H1 (cell line): ENCODE measurements at regions not wholly inside any gene's neighbourhood (a gene's known extent, or its start where the extent isn't known, plus 50 kb on each side); places are given as distances from the start of the nearest gene placed in this dataset.

Experiments
- CTCF ChIA-PET: fragments of 300-600 bp; sonication (Branson Sonifier 250); formaldehyde crosslinking; loops from one replicate; lab custom pipeline; 2021; ENCODE audit not compliant: partially characterized antibody; lab: Charles Lee
- POLR2A ChIA-PET: fragments of 300-600 bp; sonication (Branson Sonifier 250); formaldehyde crosslinking; loops from one replicate; lab custom pipeline; 2021; ENCODE audit warnings: inconsistent platforms; ENCODE audit not compliant: partially characterized antibody; lab: Charles Lee
- DNase-seq, 2 experiments: peaks; one replicate each; pipeline versions ENCODE4 v3.0.0 to v3.0.0-alpha.2; 2010 to 2022; ENCODE audit warnings: low spot score in 2 of 2, low read depth in 1 of 2, mixed read lengths in 1 of 2
- FAIRE-seq: peaks from 2 replicates; lab custom pipeline; 2011; peaks lifted over from hg19 to GRCh38; lab: Jason Lieb, UNC
- H2AFZ ChIP-seq: 2 replicates; pipeline ENCODE4 v1.8.1; 2012; ENCODE audit warnings: low read length, inconsistent platforms
- H2AK5ac ChIP-seq: 2 replicates; pipeline ENCODE4 v1.6.1; 2013; ENCODE audit warnings: low read depth, low read length
- H2BK120ac ChIP-seq: replicated peaks from 2 replicates; pipeline ENCODE3; 2013; ENCODE audit warnings: low read depth, low read length, inconsistent platforms
- H2BK12ac ChIP-seq: 2 replicates; pipeline ENCODE4 v1.6.1; 2013; ENCODE audit warnings: low read depth, low read length
- H2BK15ac ChIP-seq: 2 replicates; pipeline ENCODE4 v1.6.1; 2013; ENCODE audit warnings: low read length
- H2BK20ac ChIP-seq: 2 replicates; pipeline ENCODE4 v1.6.1; 2013; ENCODE audit warnings: low read length
- H2BK5ac ChIP-seq: 2 replicates; pipeline ENCODE4 v1.6.1; 2013; ENCODE audit warnings: low read depth, low read length
- H3K14ac ChIP-seq: 2 replicates; pipeline ENCODE4 v1.6.1; 2013; ENCODE audit warnings: inconsistent platforms; ENCODE audit not compliant: insufficient read length
- H3K18ac ChIP-seq: 2 replicates; pipeline ENCODE4 v1.6.1; 2013; ENCODE audit warnings: low read length; ENCODE audit errors: extremely low read depth
- H3K23ac ChIP-seq: 2 replicates; pipeline ENCODE4 v1.6.1; 2013; ENCODE audit warnings: inconsistent platforms; ENCODE audit not compliant: insufficient read length
- H3K23me2 ChIP-seq: 2 replicates; pipeline ENCODE4 v1.6.1; 2013; ENCODE audit warnings: low read depth, low read length
- H3K27ac ChIP-seq: 2 replicates; pipeline ENCODE4 v1.6.1; 2011; ENCODE audit warnings: low read depth, low read length, inconsistent platforms
- H3K27me3 ChIP-seq, 4 experiments: replicated peaks in 1 of 4; 1 replicate in 1 of 4; 2 replicates in 3 of 4; pipeline versions ENCODE4 v1.6.1 to v1.8.1; 2011 to 2013; ENCODE audit warnings: low read length in 3 of 4, mild to moderate bottlenecking in 3 of 4, inconsistent platforms in 2 of 4, mixed read lengths in 2 of 4, moderate library complexity in 1 of 4; ENCODE audit not compliant: control insufficient read depth in 3 of 4, insufficient read depth in 3 of 4; ENCODE audit errors: extremely low read depth in 1 of 4
- H3K36me3 ChIP-seq, 4 experiments: 2 replicates each; pipeline versions ENCODE4 v1.6.1 to v1.8.1; 2011 to 2013; ENCODE audit warnings: mild to moderate bottlenecking in 4 of 4, low read length in 3 of 4, moderate library complexity in 2 of 4, control low read depth in 1 of 4, inconsistent platforms in 1 of 4; ENCODE audit not compliant: insufficient read depth in 4 of 4, control insufficient read depth in 2 of 4
- H3K4ac ChIP-seq: replicated peaks from 2 replicates; pipeline ENCODE3; 2013; ENCODE audit warnings: low read length, low read depth, mixed read lengths, inconsistent platforms; ENCODE audit not compliant: insufficient read length
- H3K4me1 ChIP-seq, 4 experiments: replicated peaks in 1 of 4; 1 replicate in 1 of 4; 2 replicates in 3 of 4; pipeline versions ENCODE4 v1.6.1 to v1.8.1; 2011 to 2013; ENCODE audit warnings: low read length in 3 of 4, inconsistent platforms in 2 of 4, mixed read lengths in 1 of 4; ENCODE audit not compliant: insufficient read depth in 4 of 4, control insufficient read depth in 3 of 4
- H3K4me2 ChIP-seq, 2 experiments: 2 replicates each; pipeline versions ENCODE4 v1.6.1 to v1.8.1; 2011 to 2013; ENCODE audit warnings: low read depth in 2 of 2, low read length in 2 of 2, control low read depth in 1 of 2, inconsistent platforms in 1 of 2, mild to moderate bottlenecking in 1 of 2; ENCODE audit not compliant: insufficient read depth in 1 of 2
- H3K4me3 ChIP-seq, 4 experiments: fragments of 200-600, 300-600 bp in 1 of 4; sonication (generic), shearing (Covaris generic), sonication (Bioruptor Twin) in 1 of 4; 2 replicates each; pipeline versions ENCODE4 v1.5.1 to v1.8.1; 2011 to 2016; ENCODE audit warnings: low read length in 4 of 4, low read depth in 3 of 4, control low read depth in 2 of 4, inconsistent platforms in 2 of 4, mild to moderate bottlenecking in 2 of 4, mixed read lengths in 1 of 4, moderate library complexity in 1 of 4; ENCODE audit not compliant: insufficient read depth in 2 of 4; ENCODE audit errors: extremely low read depth in 1 of 4
- H3K56ac ChIP-seq: replicated peaks from 2 replicates; pipeline ENCODE3; 2013; ENCODE audit warnings: low read depth, mild to moderate bottlenecking, mixed read lengths, low read length, inconsistent platforms; ENCODE audit not compliant: insufficient read length
- H3K79me1 ChIP-seq: 2 replicates; pipeline ENCODE4 v1.6.1; 2013; ENCODE audit warnings: low read depth, low read length, control low read depth
- H3K79me2 ChIP-seq, 2 experiments: 2 replicates each; pipeline versions ENCODE4 v1.6.1 to v1.8.1; 2012 to 2013; ENCODE audit warnings: low read length in 2 of 2, mild to moderate bottlenecking in 2 of 2, inconsistent platforms in 1 of 2; ENCODE audit not compliant: insufficient read depth in 2 of 2, control insufficient read depth in 1 of 2
- H3K9ac ChIP-seq, 4 experiments: replicated peaks in 1 of 4; 1 replicate in 1 of 4; 2 replicates in 3 of 4; pipeline versions ENCODE4 v1.6.1 to v1.8.1; 2011 to 2013; ENCODE audit warnings: low read depth in 3 of 4, low read length in 3 of 4, control low read depth in 2 of 4, mild to moderate bottlenecking in 2 of 4, moderate library complexity in 2 of 4, inconsistent platforms in 1 of 4; ENCODE audit errors: extremely low read depth in 1 of 4
- H3K9me3 ChIP-seq, 2 experiments: 2 replicates each; pipeline versions ENCODE4 v1.6.1 to v1.8.1; 2012 to 2013; ENCODE audit warnings: mild to moderate bottlenecking in 2 of 2, moderate library complexity in 2 of 2, control low read depth in 1 of 2, inconsistent platforms in 1 of 2, low read depth in 1 of 2, low read length in 1 of 2, mixed read lengths in 1 of 2; ENCODE audit not compliant: insufficient read depth in 2 of 2
- H4K20me1 ChIP-seq, 2 experiments: replicated peaks in 1 of 2; 2 replicates each; pipeline versions ENCODE3 to v1.8.1; 2011 to 2013; ENCODE audit warnings: inconsistent platforms in 2 of 2, low read length in 2 of 2, mild to moderate bottlenecking in 1 of 2; ENCODE audit not compliant: insufficient read depth in 2 of 2, control insufficient read depth in 1 of 2
- H4K5ac ChIP-seq: 2 replicates; pipeline ENCODE4 v1.6.1; 2013; ENCODE audit warnings: low read length, low read depth, mixed read lengths, inconsistent platforms; ENCODE audit not compliant: insufficient read length
- H4K8ac ChIP-seq: 2 replicates; pipeline ENCODE4 v1.8.0; 2013; ENCODE audit warnings: mild to moderate bottlenecking, moderate library complexity, low read length, inconsistent platforms; ENCODE audit not compliant: insufficient read depth; ENCODE audit errors: extremely low read depth
- H4K91ac ChIP-seq: replicated peaks from 2 replicates; pipeline ENCODE3; 2013; ENCODE audit warnings: low read length, mixed read lengths, inconsistent platforms; ENCODE audit not compliant: insufficient read length
- E2F6 ChIP-seq: IDR thresholded peaks from 2 replicates; pipeline ENCODE4 v1.6.1; 2012; ENCODE audit warnings: inconsistent platforms
- SRF ChIP-seq: IDR thresholded peaks from 2 replicates; pipeline ENCODE4 v1.6.1; 2011; ENCODE audit warnings: mild to moderate bottlenecking, low read depth, low read length, moderate library complexity
- ZNF274 ChIP-seq: IDR thresholded peaks from 2 replicates; pipeline ENCODE4 v1.7.0; 2012; ENCODE audit warnings: low read length, borderline replicate concordance; ENCODE audit errors: extremely low read depth
- WGBS, 2 experiments: shearing (Covaris generic) in 1 of 2; methylation state at CpG; one replicate each; pipeline versions ENCODE4 v1.1.6 to v1.1.7; 2013 to 2015; ENCODE audit warnings: low lambda C conversion rate in 2 of 2, mixed read lengths in 2 of 2, inconsistent platforms in 1 of 2, low coverage in 1 of 2, missing lambda C conversion rate in 1 of 2; ENCODE audit not compliant: insufficient replicate concordance in 2 of 2, insufficient coverage in 1 of 2, insufficient read length in 1 of 2; ENCODE audit errors: extremely low coverage in 1 of 2, missing lambda C conversion rate in 1 of 2; 5-methylcytosine and 5-hydroxymethylcytosine counted together

GRCh38 chr20:2207770-2208097 lies 88.1 kb upstream of the TGM3 start:
- no peaks in the 10 kb centered on the region; a peak in 2 of 7 replicates for H3K4me1 ChIP-seq
- no peak overlapping the region for H2BK5ac ChIP-seq
- H4K20me1 ChIP-seq, result no peaks in the 10 kb centered on the region
- no peaks in the 10 kb centered on the region for H3K36me3 ChIP-seq
- no peak overlapping the region for H3K14ac ChIP-seq
- no peak overlapping the region for H3K23ac ChIP-seq
- 12% methylated on average over 17 of the region's 17 CpGs; no CpG with 5 or more reads in 1 of the 2 experiments for WGBS, 2 experiments
- no peaks in the 10 kb centered on the region for H3K79me2 ChIP-seq
- no peak overlapping the region for H2BK20ac ChIP-seq
- no peak overlapping the region for H2AK5ac ChIP-seq
- peak overlapping the region; percentile 85 for H4K8ac ChIP-seq
- FAIRE-seq (no peak), DNase-seq (no peak)
- H3K4me2 ChIP-seq, result peak overlapping the region; percentile 52 to 77
- POLR2A ChIA-PET, result interaction anchor here (0.9 to 2.6 kb wide), 6 partner anchors 10 to 167 kb away, joined by 3 to 6 read pairs (median 4); no protein-coding TSS in a partner anchor
- no peak overlapping the region for H4K91ac ChIP-seq
- peak overlapping the region; percentile 60; the same call in 1 of the 2 replicates for H2AFZ ChIP-seq
- H3K23me2 ChIP-seq, result peaks cover 10% of the 10 kb centered on the region; the same call in 1 of the 2 replicates
- H3K56ac ChIP-seq, result no peak overlapping the region
- H3K9me3 ChIP-seq, result no peaks in the 10 kb centered on the region
- 0 out of 2 replicates have a peak overlapping the region, but pooled peaks have one; percentile 29 for H2BK15ac ChIP-seq
- H2BK120ac ChIP-seq, result no peak overlapping the region
- H3K4ac ChIP-seq, result no peak overlapping the region
- H3K18ac ChIP-seq, result no peak overlapping the region; the same call in 1 of the 2 replicates
- no peak overlapping the region for H3K27ac ChIP-seq
- peaks cover 0 to 5% (median 3%) of the 10 kb centered on the region in 4 experiments; a peak in 4 of 7 replicates for H3K27me3 ChIP-seq
- peak overlapping the region; percentile 6 to 71 (median 68); a peak in 6 of 8 replicates for H3K4me3 ChIP-seq
- H4K5ac ChIP-seq, result no peak overlapping the region
- no peak overlapping the region for H3K9ac ChIP-seq
- CTCF ChIA-PET, result interaction anchor here (0.6 to 3.6 kb wide), 50 partner anchors 9 to 357 kb away, joined by 3 to 31 read pairs (median 4); partner anchors contain the start of gene TGM6
- no peaks in the 10 kb centered on the region for H3K79me1 ChIP-seq
- H2BK12ac ChIP-seq, result no peak overlapping the region
- no peak for TF ChIP-seq ZNF274
- TF ChIP-seq SRF, result no peak
- TF ChIP-seq E2F6, result no peak
